ENCODE measurements at regions not wholly inside any gene's neighbourhood (a gene's known extent, or its start where the extent isn't known, plus 50 kb on each side); places are given as distances from the start of the nearest gene placed in this dataset.

- no peak overlapping the region for H3K27ac ChIP-seq
- H3K27me3 ChIP-seq: peaks cover 70% of the 10 kb centered on the region
- no peak overlapping the region for H3K4me2 ChIP-seq
- no peak overlapping the region for H3K4me3 ChIP-seq
- H3K4me1 ChIP-seq: no peaks in the 10 kb centered on the region
- no peaks in the 10 kb centered on the region for H3K9me3 ChIP-seq
- H4K20me1 ChIP-seq: no peaks in the 10 kb centered on the region
- H3K36me3 ChIP-seq: no peaks in the 10 kb centered on the region
- no peak for TF ChIP-seq Cebpa-rat (IDR thresholded peaks at IDR 0.05)
- H3K9ac ChIP-seq: no peak overlapping the region
Measured at GRCh38 chrX:27924718-27925117, 56.5 kb downstream of the DCAF8L1 start.

GRCh38 chrX:27924261-27924660, 57.0 kb downstream of the DCAF8L1 start:
- no peak overlapping the region for H3K27ac ChIP-seq
- H3K4me2 ChIP-seq: no peak overlapping the region
- TF ChIP-seq Cebpa-rat (IDR thresholded peaks at IDR 0.05): no peak
- H3K4me3 ChIP-seq: no peak overlapping the region
- peaks cover 70% of the 10 kb centered on the region for H3K27me3 ChIP-seq
- H3K36me3 ChIP-seq: no peaks in the 10 kb centered on the region
- no peak overlapping the region for H3K9ac ChIP-seq
- H3K4me1 ChIP-seq: no peaks in the 10 kb centered on the region
- no peaks in the 10 kb centered on the region for H3K9me3 ChIP-seq
- no peaks in the 10 kb centered on the region for H4K20me1 ChIP-seq

- H3K4me3 ChIP-seq: no peak overlapping the region
- H3K9ac ChIP-seq: no peak overlapping the region
- peaks cover 50% of the 10 kb centered on the region for H3K27me3 ChIP-seq
- no peak overlapping the region for H3K27ac ChIP-seq
- no peaks in the 10 kb centered on the region for H3K9me3 ChIP-seq
- H3K4me1 ChIP-seq: no peaks in the 10 kb centered on the region
- TF ChIP-seq Cebpa-rat (IDR thresholded peaks at IDR 0.05): no peak
- no peak overlapping the region for H3K4me2 ChIP-seq
- no peaks in the 10 kb centered on the region for H3K36me3 ChIP-seq
- H4K20me1 ChIP-seq: no peaks in the 10 kb centered on the region
Measured at GRCh38 chrX:27918799-27919198, 62.5 kb downstream of the DCAF8L1 start.

GRCh38 chrX:27917713-27918500, 63.3 kb downstream of the DCAF8L1 start:
- no peaks in the 10 kb centered on the region for H3K4me1 ChIP-seq
- no peak overlapping the region for H3K4me3 ChIP-seq
- no peak overlapping the region for H3K27ac ChIP-seq
- peaks cover 42% of the 10 kb centered on the region for H3K27me3 ChIP-seq
- H3K9ac ChIP-seq: no peak overlapping the region
- no peak for TF ChIP-seq Cebpa-rat (IDR thresholded peaks at IDR 0.05)
- H4K20me1 ChIP-seq: no peaks in the 10 kb centered on the region
- no peaks in the 10 kb centered on the region for H3K9me3 ChIP-seq
- no peak overlapping the region for H3K4me2 ChIP-seq
- H3K36me3 ChIP-seq: no peaks in the 10 kb centered on the region

- H3K36me3 ChIP-seq: no peaks in the 10 kb centered on the region
- no peak for TF ChIP-seq Cebpa-rat (IDR thresholded peaks at IDR 0.05)
- H3K9ac ChIP-seq: no peak overlapping the region
- no peak overlapping the region for H3K4me3 ChIP-seq
- no peak overlapping the region for H3K27ac ChIP-seq
- H3K9me3 ChIP-seq: no peaks in the 10 kb centered on the region
- no peaks in the 10 kb centered on the region for H4K20me1 ChIP-seq
- no peaks in the 10 kb centered on the region for H3K4me1 ChIP-seq
- H3K27me3 ChIP-seq: peaks cover 27% of the 10 kb centered on the region
- no peak overlapping the region for H3K4me2 ChIP-seq
Measured at GRCh38 chrX:27915617-27916016, 65.6 kb downstream of the DCAF8L1 start.

GRCh38 chrX:27910412-27910811, 70.8 kb downstream of the DCAF8L1 start:
- no peak overlapping the region for H3K27ac ChIP-seq
- H4K20me1 ChIP-seq: no peaks in the 10 kb centered on the region
- no peaks in the 10 kb centered on the region for H3K27me3 ChIP-seq
- H3K4me3 ChIP-seq: no peak overlapping the region
- H3K4me2 ChIP-seq: no peak overlapping the region
- H3K4me1 ChIP-seq: no peaks in the 10 kb centered on the region
- no peaks in the 10 kb centered on the region for H3K36me3 ChIP-seq
- H3K9me3 ChIP-seq: no peaks in the 10 kb centered on the region
- no peak for TF ChIP-seq Cebpa-rat (IDR thresholded peaks at IDR 0.05)
- H3K9ac ChIP-seq: no peak overlapping the region

GRCh38 chrX:27903960-27904359, 77.3 kb downstream of the DCAF8L1 start:
- TF ChIP-seq Cebpa-rat (IDR thresholded peaks at IDR 0.05): no peak

GRCh38 chrX:27893871-27894270, 86.1 kb downstream of the MAGEB10 start:
- Histone ChIP-seq H3K4me2 (no peak overlapping the region), H3K27ac (no peak overlapping the region), H3K9ac (no peak overlapping the region), H3K36me3 (no peaks in the 10 kb centered on the region), H4K20me1 (peaks cover 9% of the 10 kb centered on the region; the same call in 1 of the 2 replicates), H3K4me1 (no peaks in the 10 kb centered on the region), H3K4me3 (no peak overlapping the region), H3K27me3 (peaks cover 89% of the 10 kb centered on the region), H3K9me3 (peaks cover 4% of the 10 kb centered on the region; the same call in 1 of the 2 replicates)
- TF ChIP-seq Cebpa-rat (IDR thresholded peaks at IDR 0.05): no peak

More at GRCh38 chrX:27903960-27904359, 77.3 kb downstream of the DCAF8L1 start:
- Histone ChIP-seq H3K4me1 (no peaks in the 10 kb centered on the region), H3K4me3 (no peak overlapping the region), H3K9me3 (no peaks in the 10 kb centered on the region), H3K4me2 (no peak overlapping the region), H4K20me1 (no peaks in the 10 kb centered on the region), H3K27me3 (peaks cover 15% of the 10 kb centered on the region; the same call in 1 of the 2 replicates), H3K36me3 (no peaks in the 10 kb centered on the region), H3K27ac (no peak overlapping the region), H3K9ac (no peak overlapping the region)

- Histone ChIP-seq H3K27me3 (peaks cover 91% of the 10 kb centered on the region), H3K4me3 (no peak overlapping the region), H3K9me3 (peaks cover 4% of the 10 kb centered on the region; the same call in 1 of the 2 replicates), H3K27ac (no peak overlapping the region), H3K9ac (no peak overlapping the region), H3K4me1 (no peaks in the 10 kb centered on the region), H3K4me2 (no peak overlapping the region), H3K36me3 (no peaks in the 10 kb centered on the region), H4K20me1 (peaks cover 9% of the 10 kb centered on the region; the same call in 1 of the 2 replicates)
- no peak for TF ChIP-seq Cebpa-rat (IDR thresholded peaks at IDR 0.05)
Measured at GRCh38 chrX:27893211-27893610, 85.4 kb downstream of the MAGEB10 start.

- H3K4me1 ChIP-seq: no peaks in the 10 kb centered on the region
- no peak overlapping the region for H3K27ac ChIP-seq
- H3K9me3 ChIP-seq: peaks cover 4% of the 10 kb centered on the region; the same call in 1 of the 2 replicates
- no peak overlapping the region for H3K4me2 ChIP-seq
- no peak overlapping the region for H3K9ac ChIP-seq
- no peak for TF ChIP-seq Cebpa-rat (IDR thresholded peaks at IDR 0.05)
- peaks cover 9% of the 10 kb centered on the region; the same call in 1 of the 2 replicates for H4K20me1 ChIP-seq
- no peaks in the 10 kb centered on the region for H3K36me3 ChIP-seq
- no peak overlapping the region for H3K4me3 ChIP-seq
- peaks cover 86% of the 10 kb centered on the region for H3K27me3 ChIP-seq
Measured at GRCh38 chrX:27890611-27891010, 82.8 kb downstream of the MAGEB10 start.

Data from BLaER1 (cell line).